ENCODE measurements at regions not wholly inside any gene's neighbourhood (a gene's known extent, or its start where the extent isn't known, plus 50 kb on each side); places are given as distances from the start of the nearest gene placed in this dataset.
A peak's percentile ranks its signal among the peaks of the same experiment; 100 is the strongest.

- no peak for TF ChIP-seq CTCF (IDR thresholded peaks at IDR 0.05)
- H3K9me3 ChIP-seq: no peaks in the 10 kb centered on the region
- no peaks in the 10 kb centered on the region for H3K27me3 ChIP-seq
- intact Hi-C loops (cut with DNase I; ENCODE audit: low total_unique reads): no loop called here
- H3K36me3 ChIP-seq: no peaks in the 10 kb centered on the region
- H3K4me1 ChIP-seq: peaks cover 0 to 14% (median 4%) of the 10 kb centered on the region in 4 donors
- H3K4me3 ChIP-seq: no peak overlapping the region
- DNase-seq: no peak
- H3K27ac ChIP-seq: peak overlapping the region in 1 of 2 donors; percentile 23
These were observed 194.0 kb upstream of the RBBP8 start for GRCh38 chr18:22739061-22739642.

- TF ChIP-seq CTCF (IDR thresholded peaks at IDR 0.05): no peak
- H3K9me3 ChIP-seq: peaks cover 0 to 2% (median 0%) of the 10 kb centered on the region in 3 donors
- no peak overlapping the region for H3K27ac ChIP-seq
- no peak for DNase-seq
- no peaks in the 10 kb centered on the region for H3K36me3 ChIP-seq
- H3K27me3 ChIP-seq: no peaks in the 10 kb centered on the region
- peaks cover 0 to 14% (median 4%) of the 10 kb centered on the region in 4 donors for H3K4me1 ChIP-seq
- no peak overlapping the region for H3K4me3 ChIP-seq
- intact Hi-C loops (cut with DNase I; ENCODE audit: low total_unique reads): no loop called here
These were observed 193.3 kb upstream of the RBBP8 start for GRCh38 chr18:22739789-22740188.

- TF ChIP-seq CTCF (IDR thresholded peaks at IDR 0.05): no peak
- intact Hi-C loops (cut with DNase I; ENCODE audit: low total_unique reads): no loop called here
- Histone ChIP-seq H3K27me3 (no peaks in the 10 kb centered on the region), H3K27ac (no peak overlapping the region), H3K36me3 (no peaks in the 10 kb centered on the region), H3K4me3 (no peak overlapping the region), H3K4me1 (peaks cover 0 to 14% (median 4%) of the 10 kb centered on the region in 4 donors), H3K9me3 (peaks cover 0 to 5% (median 0%) of the 10 kb centered on the region in 3 donors)
- DNase-seq: no peak
These were observed 191.8 kb upstream of the RBBP8 start for GRCh38 chr18:22741318-22741717.

GRCh38 chr18:22742409-22742808, 190.7 kb upstream of the RBBP8 start:
- Histone ChIP-seq H3K9me3 (peaks cover 0 to 5% (median 0%) of the 10 kb centered on the region in 3 donors), H3K36me3 (no peaks in the 10 kb centered on the region), H3K27ac (no peak overlapping the region), H3K27me3 (no peaks in the 10 kb centered on the region), H3K4me3 (no peak overlapping the region), H3K4me1 (peaks cover 0 to 14% (median 4%) of the 10 kb centered on the region in 4 donors)
- DNase-seq: no peak
- no peak for TF ChIP-seq CTCF (IDR thresholded peaks at IDR 0.05)
- intact Hi-C loops (cut with DNase I; ENCODE audit: low total_unique reads): no loop called here

- DNase-seq: no peak
- H3K36me3 ChIP-seq: no peaks in the 10 kb centered on the region
- no peak for TF ChIP-seq CTCF (IDR thresholded peaks at IDR 0.05)
- H3K27ac ChIP-seq: no peak overlapping the region
- H3K4me1 ChIP-seq: no peaks in the 10 kb centered on the region
- peaks cover 0 to 5% (median 0%) of the 10 kb centered on the region in 3 donors for H3K9me3 ChIP-seq
- H3K27me3 ChIP-seq: no peaks in the 10 kb centered on the region
- intact Hi-C loops (cut with DNase I; ENCODE audit: low total_unique reads): no loop called here
- no peak overlapping the region for H3K4me3 ChIP-seq
These were observed 187.2 kb upstream of the RBBP8 start for GRCh38 chr18:22745966-22746365.

- Histone ChIP-seq H3K4me3 (no peak overlapping the region), H3K36me3 (no peaks in the 10 kb centered on the region), H3K27me3 (no peaks in the 10 kb centered on the region), H3K27ac (no peak overlapping the region), H3K4me1 (no peaks in the 10 kb centered on the region), H3K9me3 (no peaks in the 10 kb centered on the region)
- DNase-seq: no peak
- intact Hi-C loops (cut with DNase I; ENCODE audit: low total_unique reads): no loop called here
- TF ChIP-seq CTCF (IDR thresholded peaks at IDR 0.05): no peak
These were observed 181.1 kb upstream of the RBBP8 start for GRCh38 chr18:22752014-22752413.

Data from tibial artery (tissue), 4 donors.